ENCODE measurements at regions not wholly inside any gene's neighbourhood (a gene's known extent, or its start where the extent isn't known, plus 50 kb on each side); places are given as distances from the start of the nearest gene placed in this dataset.

DNA sequence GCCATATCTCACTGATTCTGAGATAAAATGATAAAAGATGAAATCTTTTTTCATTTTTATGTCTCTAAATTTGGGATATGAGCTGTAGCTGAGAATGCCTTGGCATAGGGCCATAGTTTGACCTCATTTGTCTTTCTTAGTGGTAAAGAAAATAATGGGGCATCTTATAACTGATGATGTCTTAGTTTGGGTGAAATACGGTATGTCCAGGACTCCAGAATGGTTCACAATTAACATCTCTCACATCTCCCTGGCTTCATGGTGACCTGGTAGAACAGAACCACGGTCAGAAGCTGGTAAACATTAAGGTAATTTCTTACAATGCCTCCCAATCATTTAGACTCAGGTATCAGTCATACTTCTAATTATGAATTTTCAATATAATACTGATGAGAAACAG, 250.8 kb downstream of the MAT2B start:
- TF ChIP-seq, protein P1, sequence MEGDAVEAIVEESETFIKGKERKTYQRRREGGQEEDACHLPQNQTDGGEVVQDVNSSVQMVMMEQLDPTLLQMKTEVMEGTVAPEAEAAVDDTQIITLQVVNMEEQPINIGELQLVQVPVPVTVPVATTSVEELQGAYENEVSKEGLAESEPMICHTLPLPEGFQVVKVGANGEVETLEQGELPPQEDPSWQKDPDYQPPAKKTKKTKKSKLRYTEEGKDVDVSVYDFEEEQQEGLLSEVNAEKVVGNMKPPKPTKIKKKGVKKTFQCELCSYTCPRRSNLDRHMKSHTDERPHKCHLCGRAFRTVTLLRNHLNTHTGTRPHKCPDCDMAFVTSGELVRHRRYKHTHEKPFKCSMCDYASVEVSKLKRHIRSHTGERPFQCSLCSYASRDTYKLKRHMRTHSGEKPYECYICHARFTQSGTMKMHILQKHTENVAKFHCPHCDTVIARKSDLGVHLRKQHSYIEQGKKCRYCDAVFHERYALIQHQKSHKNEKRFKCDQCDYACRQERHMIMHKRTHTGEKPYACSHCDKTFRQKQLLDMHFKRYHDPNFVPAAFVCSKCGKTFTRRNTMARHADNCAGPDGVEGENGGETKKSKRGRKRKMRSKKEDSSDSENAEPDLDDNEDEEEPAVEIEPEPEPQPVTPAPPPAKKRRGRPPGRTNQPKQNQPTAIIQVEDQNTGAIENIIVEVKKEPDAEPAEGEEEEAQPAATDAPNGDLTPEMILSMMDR (IDR thresholded peaks at IDR 0.05), result no peak
- no peak for TF ChIP-seq POLR2A (IDR thresholded peaks at IDR 0.05)
